Adrenal gland (tissue), 5 donors: ENCODE measurements at regions not wholly inside any gene's neighbourhood (a gene's known extent, or its start where the extent isn't known, plus 50 kb on each side); places are given as distances from the start of the nearest gene placed in this dataset.

Experiments
- POLR2A ChIP-seq, 2 donors: fragments of 450-650 bp; IDR thresholded peaks; one replicate each; pipeline ENCODE4 v1.6.1; 2017; ENCODE audit warnings: antibody characterized with exemption in 2 of 2, mild to moderate bottlenecking in 2 of 2, moderate library complexity in 1 of 2
- TF ChIP-seq, protein P1 (sequence below), 6 experiments: fragments of 450-650 bp in 4 of 6; fragments of 200-600 bp in 2 of 6; sonication (generic) in 1 of 6; IDR thresholded peaks; 1 replicate in 5 of 6; 2 replicates in 1 of 6; pipeline versions ENCODE4 v1.5.1 to v1.8.0; 2016 to 2021; ENCODE audit warnings: antibody characterized with exemption in 6 of 6, mild to moderate bottlenecking in 2 of 6, moderate library complexity in 1 of 6
- donor health status: DM: no; HTN: no; CAD: no.

GRCh38 chr9:104247899-104248460 is 153.9 kb downstream of the SMC2 start:
- TF ChIP-seq, protein P1, sequence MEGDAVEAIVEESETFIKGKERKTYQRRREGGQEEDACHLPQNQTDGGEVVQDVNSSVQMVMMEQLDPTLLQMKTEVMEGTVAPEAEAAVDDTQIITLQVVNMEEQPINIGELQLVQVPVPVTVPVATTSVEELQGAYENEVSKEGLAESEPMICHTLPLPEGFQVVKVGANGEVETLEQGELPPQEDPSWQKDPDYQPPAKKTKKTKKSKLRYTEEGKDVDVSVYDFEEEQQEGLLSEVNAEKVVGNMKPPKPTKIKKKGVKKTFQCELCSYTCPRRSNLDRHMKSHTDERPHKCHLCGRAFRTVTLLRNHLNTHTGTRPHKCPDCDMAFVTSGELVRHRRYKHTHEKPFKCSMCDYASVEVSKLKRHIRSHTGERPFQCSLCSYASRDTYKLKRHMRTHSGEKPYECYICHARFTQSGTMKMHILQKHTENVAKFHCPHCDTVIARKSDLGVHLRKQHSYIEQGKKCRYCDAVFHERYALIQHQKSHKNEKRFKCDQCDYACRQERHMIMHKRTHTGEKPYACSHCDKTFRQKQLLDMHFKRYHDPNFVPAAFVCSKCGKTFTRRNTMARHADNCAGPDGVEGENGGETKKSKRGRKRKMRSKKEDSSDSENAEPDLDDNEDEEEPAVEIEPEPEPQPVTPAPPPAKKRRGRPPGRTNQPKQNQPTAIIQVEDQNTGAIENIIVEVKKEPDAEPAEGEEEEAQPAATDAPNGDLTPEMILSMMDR (IDR thresholded peaks at IDR 0.05), result no peak
- TF ChIP-seq POLR2A (IDR thresholded peaks at IDR 0.05), result no peak
